Endothelial cell of umbilical vein (primary cell): ENCODE measurements at regions not wholly inside any gene's neighbourhood (a gene's known extent, or its start where the extent isn't known, plus 50 kb on each side); places are given as distances from the start of the nearest gene placed in this dataset.

Source experiments
- BruUV-seq: library from RNA; stranded (reverse); fragments of 400-500 nt; replicated peaks from 2 replicates; lab custom pipeline; 2021; lab: Mats Ljungman, UMichigan
- CTCF ChIA-PET: fragments of 300-600, 350-600 bp; sonication (Branson Sonifier 250); formaldehyde crosslinking; loops from one replicate; lab custom pipeline; 2021; ENCODE audit warnings: antibody characterized with exemption, inconsistent platforms; lab: Charles Lee
- POLR2A ChIA-PET: fragments of 300-600, 350-600 bp; sonication (Branson Sonifier 250); formaldehyde crosslinking; loops from one replicate; lab custom pipeline; 2021; ENCODE audit warnings: antibody characterized with exemption, inconsistent platforms; lab: Charles Lee
- DNase-seq: peaks from one replicate; pipeline ENCODE4 v3.0.0-alpha.2; 2011; ENCODE audit warnings: low read depth, low spot score
- FAIRE-seq: peaks from 2 replicates; lab custom pipeline; 2011; peaks lifted over from hg19 to GRCh38; lab: Jason Lieb, UNC
- H2AFZ ChIP-seq: 2 replicates; pipeline ENCODE4 v1.6.0; 2012; ENCODE audit warnings: low read depth, low read length, control low read depth, inconsistent platforms
- H3K27ac ChIP-seq: 2 replicates; pipeline ENCODE4 v1.5.1; 2011; ENCODE audit warnings: low read depth, mild to moderate bottlenecking, control low read depth, low read length, moderate library complexity; ENCODE audit not compliant: insufficient read depth
- H3K27me3 ChIP-seq, 2 experiments: 2 replicates each; pipeline versions ENCODE4 v1.6.0 to v1.6.1; 2011; ENCODE audit warnings: low read length in 2 of 2, mixed read lengths in 1 of 2; ENCODE audit not compliant: control insufficient read depth in 2 of 2, insufficient read depth in 2 of 2
- H3K36me3 ChIP-seq, 2 experiments: 2 replicates in 1 of 2; 3 replicates in 1 of 2; pipeline ENCODE4 v1.5.1; 2011; ENCODE audit warnings: low read length in 2 of 2, mild to moderate bottlenecking in 1 of 2, moderate library complexity in 1 of 2; ENCODE audit not compliant: control insufficient read depth in 2 of 2, insufficient read depth in 2 of 2; ENCODE audit errors: extremely low read depth in 1 of 2
- H3K4me1 ChIP-seq: 3 replicates; pipeline ENCODE4 v1.5.1; 2011; ENCODE audit warnings: mild to moderate bottlenecking, low read length; ENCODE audit not compliant: control insufficient read depth, insufficient read depth; ENCODE audit errors: extremely low read depth
- H3K4me2 ChIP-seq: 2 replicates; pipeline ENCODE4 v1.6.1; 2011; ENCODE audit warnings: low read length, control low read depth, mixed read lengths; ENCODE audit not compliant: insufficient read depth
- H3K4me3 ChIP-seq, 3 experiments: fragments of 200-600 bp in 1 of 3; sonication (generic), shearing (Covaris generic) in 1 of 3; replicated peaks in 1 of 3; 2 replicates each; pipeline ENCODE4 v1.5.1; 2011 to 2016; ENCODE audit warnings: control low read depth in 3 of 3, low read length in 3 of 3, mild to moderate bottlenecking in 2 of 3, inconsistent platforms in 1 of 3, low read depth in 1 of 3, moderate library complexity in 1 of 3; ENCODE audit not compliant: insufficient read depth in 1 of 3
- H3K79me2 ChIP-seq: 2 replicates; pipeline ENCODE4 v1.6.0; 2012; ENCODE audit warnings: low read length, inconsistent platforms; ENCODE audit not compliant: control insufficient read depth, insufficient read depth
- H3K9ac ChIP-seq: replicated peaks from 2 replicates; pipeline ENCODE3; 2011; ENCODE audit warnings: low read length, control low read depth; ENCODE audit not compliant: insufficient read depth; ENCODE audit errors: extremely low read depth
- H3K9me1 ChIP-seq: replicated peaks from 3 replicates; pipeline ENCODE4 v1.6.0; 2011; ENCODE audit warnings: mild to moderate bottlenecking, low read length; ENCODE audit not compliant: control insufficient read depth, insufficient read depth; ENCODE audit errors: extremely low read depth
- H3K9me3 ChIP-seq: replicated peaks from 2 replicates; pipeline ENCODE4 v1.5.1; 2012; ENCODE audit warnings: low read length, inconsistent platforms; ENCODE audit not compliant: control insufficient read depth, insufficient read depth
- H4K20me1 ChIP-seq: replicated peaks from 2 replicates; pipeline ENCODE3; 2011; ENCODE audit warnings: mild to moderate bottlenecking, low read length; ENCODE audit not compliant: control insufficient read depth, insufficient read depth; ENCODE audit errors: extremely low read depth
- EZH2 ChIP-seq: IDR thresholded peaks from 2 replicates; pipeline ENCODE4 v1.6.1; 2012; ENCODE audit warnings: borderline replicate concordance, low read depth, mild to moderate bottlenecking, moderate library complexity, low read length, inconsistent platforms; ENCODE audit not compliant: severe bottlenecking
- JUN ChIP-seq: IDR thresholded peaks from 2 replicates; pipeline ENCODE4 v1.6.1; 2011; ENCODE audit warnings: borderline replicate concordance, low read depth; ENCODE audit not compliant: insufficient read length, insufficient read depth
- MYC ChIP-seq: IDR thresholded peaks from one replicate; pipeline ENCODE4 v1.6.1; 2011; ENCODE audit warnings: mild to moderate bottlenecking, low read depth, low read length
- POLR2AphosphoS5 ChIP-seq: IDR thresholded peaks from 2 replicates; pipeline ENCODE4 v1.6.1; 2012; ENCODE audit warnings: low read depth, mild to moderate bottlenecking, control low read depth, low read length, moderate library complexity; ENCODE audit not compliant: insufficient read depth
- dilution Hi-C: fragments of 300-500 bp; cut with MboI; formaldehyde crosslinking; loops from one replicate; pipeline ENCODE4 v1.15.0; 2019; ENCODE audit warnings: low sequenced_read_pairs; ENCODE audit not compliant: extremely low pct_ligation_motif_present
- intact Hi-C: fragments of 100-400 bp; cut with micrococcal nuclease; formaldehyde crosslinking; loops from one replicate; pipeline ENCODE4 v1.10.0; 2022
- TF ChIP-seq, protein P1 (sequence below), 2 donors: IDR thresholded peaks; 1 replicate in 1 of 2; 2 replicates in 1 of 2; pipeline ENCODE4 v1.5.1; 2011; ENCODE audit warnings: low read length in 2 of 2, mild to moderate bottlenecking in 2 of 2, moderate library complexity in 2 of 2, control low read depth in 1 of 2, inconsistent platforms in 1 of 2, low read depth in 1 of 2; ENCODE audit not compliant: insufficient read depth in 1 of 2; ENCODE audit errors: extremely low read depth in 1 of 2

DNA sequence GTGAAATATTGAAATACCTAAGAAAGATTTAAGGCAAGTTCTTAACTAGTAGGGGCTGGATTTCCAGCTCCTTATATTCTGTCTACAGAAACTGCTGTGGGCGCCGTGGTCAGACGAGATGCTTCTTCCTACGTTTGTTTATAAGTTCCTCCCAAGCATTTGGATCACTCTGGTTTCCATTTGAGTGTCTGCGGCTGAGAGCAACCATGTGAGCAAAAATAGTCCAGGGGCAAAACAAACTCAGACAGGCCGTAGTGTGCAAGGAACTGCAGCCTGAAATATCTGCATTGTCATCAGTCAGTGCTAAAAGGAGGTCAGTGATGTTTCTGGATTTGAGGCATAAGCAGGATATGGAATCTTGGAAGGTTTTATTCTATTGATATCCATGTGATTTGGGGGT is 485.9 kb upstream of the JAG1 start:
- ChIA-PET CTCF (no interaction called here), POLR2A (no interaction called here)
- H3K9me1 ChIP-seq: no peaks in the 10 kb centered on the region
- H3K79me2 ChIP-seq: no peaks in the 10 kb centered on the region
- FAIRE-seq: no peak
- H2AFZ ChIP-seq: peak overlapping the region; percentile 77
- H3K27me3 ChIP-seq: no peaks in the 10 kb centered on the region
- intact Hi-C loops: loop anchor here (5.0 kb wide), 2 partner anchors 77 to 487 kb away; partner anchors contain the start of gene JAG1
- no peaks in the 10 kb centered on the region for H4K20me1 ChIP-seq
- TF ChIP-seq EZH2 (no peak), POLR2AphosphoS5 (no peak), JUN (no peak), MYC (no peak)
- TF ChIP-seq, protein P1, sequence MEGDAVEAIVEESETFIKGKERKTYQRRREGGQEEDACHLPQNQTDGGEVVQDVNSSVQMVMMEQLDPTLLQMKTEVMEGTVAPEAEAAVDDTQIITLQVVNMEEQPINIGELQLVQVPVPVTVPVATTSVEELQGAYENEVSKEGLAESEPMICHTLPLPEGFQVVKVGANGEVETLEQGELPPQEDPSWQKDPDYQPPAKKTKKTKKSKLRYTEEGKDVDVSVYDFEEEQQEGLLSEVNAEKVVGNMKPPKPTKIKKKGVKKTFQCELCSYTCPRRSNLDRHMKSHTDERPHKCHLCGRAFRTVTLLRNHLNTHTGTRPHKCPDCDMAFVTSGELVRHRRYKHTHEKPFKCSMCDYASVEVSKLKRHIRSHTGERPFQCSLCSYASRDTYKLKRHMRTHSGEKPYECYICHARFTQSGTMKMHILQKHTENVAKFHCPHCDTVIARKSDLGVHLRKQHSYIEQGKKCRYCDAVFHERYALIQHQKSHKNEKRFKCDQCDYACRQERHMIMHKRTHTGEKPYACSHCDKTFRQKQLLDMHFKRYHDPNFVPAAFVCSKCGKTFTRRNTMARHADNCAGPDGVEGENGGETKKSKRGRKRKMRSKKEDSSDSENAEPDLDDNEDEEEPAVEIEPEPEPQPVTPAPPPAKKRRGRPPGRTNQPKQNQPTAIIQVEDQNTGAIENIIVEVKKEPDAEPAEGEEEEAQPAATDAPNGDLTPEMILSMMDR (IDR thresholded peaks at IDR 0.05; ENCODE audit: extremely low read depth in 1 of 2, insufficient read depth in 1 of 2, low read depth in 1 of 2, low read length in 2 of 2): no peak
- dilution Hi-C loops: no loop called here
- H3K4me1 ChIP-seq: peaks cover 38% of the 10 kb centered on the region
- DNase-seq: peak; percentile 72
- no TSS peak for BruUV-seq
- H3K9me3 ChIP-seq: no peaks in the 10 kb centered on the region
- no peak overlapping the region for H3K27ac ChIP-seq
- H3K9ac ChIP-seq: no peak overlapping the region
- H3K4me3 ChIP-seq: no peak overlapping the region
- H3K36me3 ChIP-seq: no peaks in the 10 kb centered on the region
- no peak overlapping the region for H3K4me2 ChIP-seq
